ENCODE measurements at regions not wholly inside any gene's neighbourhood (a gene's known extent, or its start where the extent isn't known, plus 50 kb on each side); places are given as distances from the start of the nearest gene placed in this dataset.

- peak overlapping the region; percentile 3 for H3K27ac ChIP-seq (ENCODE audit: poor library complexity, severe bottlenecking)
- H3K9me3 ChIP-seq (ENCODE audit: severe bottlenecking) = no peaks in the 10 kb centered on the region
- no peaks in the 10 kb centered on the region for H3K36me3 ChIP-seq (ENCODE audit: low read depth)
- DNase-seq (ENCODE audit: low spot score) (no peak), ATAC-seq (ENCODE audit: low read depth) (no peak)
- no peak overlapping the region for H3K4me3 ChIP-seq (ENCODE audit: severe bottlenecking)
- peaks cover 22% of the 10 kb centered on the region for H3K4me1 ChIP-seq (ENCODE audit: insufficient read depth, poor library complexity, severe bottlenecking)
- TF ChIP-seq, protein P1, sequence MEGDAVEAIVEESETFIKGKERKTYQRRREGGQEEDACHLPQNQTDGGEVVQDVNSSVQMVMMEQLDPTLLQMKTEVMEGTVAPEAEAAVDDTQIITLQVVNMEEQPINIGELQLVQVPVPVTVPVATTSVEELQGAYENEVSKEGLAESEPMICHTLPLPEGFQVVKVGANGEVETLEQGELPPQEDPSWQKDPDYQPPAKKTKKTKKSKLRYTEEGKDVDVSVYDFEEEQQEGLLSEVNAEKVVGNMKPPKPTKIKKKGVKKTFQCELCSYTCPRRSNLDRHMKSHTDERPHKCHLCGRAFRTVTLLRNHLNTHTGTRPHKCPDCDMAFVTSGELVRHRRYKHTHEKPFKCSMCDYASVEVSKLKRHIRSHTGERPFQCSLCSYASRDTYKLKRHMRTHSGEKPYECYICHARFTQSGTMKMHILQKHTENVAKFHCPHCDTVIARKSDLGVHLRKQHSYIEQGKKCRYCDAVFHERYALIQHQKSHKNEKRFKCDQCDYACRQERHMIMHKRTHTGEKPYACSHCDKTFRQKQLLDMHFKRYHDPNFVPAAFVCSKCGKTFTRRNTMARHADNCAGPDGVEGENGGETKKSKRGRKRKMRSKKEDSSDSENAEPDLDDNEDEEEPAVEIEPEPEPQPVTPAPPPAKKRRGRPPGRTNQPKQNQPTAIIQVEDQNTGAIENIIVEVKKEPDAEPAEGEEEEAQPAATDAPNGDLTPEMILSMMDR (IDR thresholded peaks at IDR 0.05; ENCODE audit: poor library complexity, severe bottlenecking) = no peak
- no peaks in the 10 kb centered on the region for H3K27me3 ChIP-seq (ENCODE audit: insufficient read depth, poor library complexity, severe bottlenecking)
These were observed 247.5 kb upstream of the TUT7 start for GRCh38 chr9:86601697-86602096.

DNA sequence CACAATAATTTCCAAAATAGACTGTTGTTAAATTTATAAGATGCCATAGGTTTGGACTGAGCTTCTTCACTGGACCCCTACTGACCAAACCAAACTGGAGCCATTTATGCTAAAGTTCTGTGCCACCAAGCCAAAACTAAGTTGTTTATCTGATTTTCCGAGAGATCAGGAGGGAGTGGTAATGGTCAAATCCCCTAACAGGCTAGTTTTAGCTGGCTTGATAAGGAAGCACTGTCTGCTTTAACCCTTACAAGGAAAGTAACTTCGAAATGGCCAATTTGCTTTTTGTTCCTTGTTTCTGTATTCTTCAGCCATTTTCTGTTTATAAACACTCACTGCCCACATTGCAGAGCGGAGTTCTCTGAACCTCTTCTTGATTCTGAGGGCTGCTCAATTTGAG is 246.8 kb upstream of the TUT7 start:
- DNase-seq (ENCODE audit: low spot score) (no peak), ATAC-seq (ENCODE audit: low read depth) (no peak)
- Histone ChIP-seq H3K4me1 (ENCODE audit: insufficient read depth, poor library complexity, severe bottlenecking) (peaks cover 22% of the 10 kb centered on the region), H3K9me3 (ENCODE audit: severe bottlenecking) (no peaks in the 10 kb centered on the region), H3K27ac (ENCODE audit: poor library complexity, severe bottlenecking) (peak overlapping the region; percentile 6), H3K36me3 (ENCODE audit: low read depth) (no peaks in the 10 kb centered on the region), H3K4me3 (ENCODE audit: severe bottlenecking) (no peak overlapping the region), H3K27me3 (ENCODE audit: insufficient read depth, poor library complexity, severe bottlenecking) (no peaks in the 10 kb centered on the region)
- TF ChIP-seq, protein P1 (IDR thresholded peaks at IDR 0.05; ENCODE audit: poor library complexity, severe bottlenecking) = no peak

DNA sequence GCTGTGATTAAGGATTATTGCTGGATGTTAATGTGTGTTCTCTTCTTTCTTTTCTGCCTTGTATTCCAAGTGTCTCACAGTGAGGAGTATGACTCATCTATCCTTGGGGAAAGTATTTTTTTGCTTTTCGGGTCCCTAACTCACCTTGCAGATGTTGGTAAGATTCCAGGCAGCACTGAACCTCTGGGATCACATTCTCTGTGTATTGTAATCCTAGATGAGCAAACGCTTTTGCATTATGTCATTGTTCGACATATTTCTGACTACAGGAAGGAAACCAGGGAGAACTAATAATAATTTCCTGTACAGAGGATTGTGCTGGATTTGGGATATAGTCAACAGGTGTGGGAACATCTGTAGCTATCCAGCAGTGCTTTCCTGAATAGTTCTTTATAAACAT is 246.1 kb upstream of the TUT7 start:
- TF ChIP-seq, protein P1 (IDR thresholded peaks at IDR 0.05; ENCODE audit: poor library complexity, severe bottlenecking) = no peak
- Histone ChIP-seq H3K36me3 (ENCODE audit: low read depth) (no peaks in the 10 kb centered on the region), H3K4me1 (ENCODE audit: insufficient read depth, poor library complexity, severe bottlenecking) (peaks cover 22% of the 10 kb centered on the region), H3K9me3 (ENCODE audit: severe bottlenecking) (no peaks in the 10 kb centered on the region), H3K4me3 (ENCODE audit: severe bottlenecking) (no peak overlapping the region), H3K27ac (ENCODE audit: poor library complexity, severe bottlenecking) (peak overlapping the region; percentile 6), H3K27me3 (ENCODE audit: insufficient read depth, poor library complexity, severe bottlenecking) (no peaks in the 10 kb centered on the region)
- peak; percentile 88 for ATAC-seq (ENCODE audit: low read depth)
- DNase-seq (ENCODE audit: low spot score) = no peak

DNA sequence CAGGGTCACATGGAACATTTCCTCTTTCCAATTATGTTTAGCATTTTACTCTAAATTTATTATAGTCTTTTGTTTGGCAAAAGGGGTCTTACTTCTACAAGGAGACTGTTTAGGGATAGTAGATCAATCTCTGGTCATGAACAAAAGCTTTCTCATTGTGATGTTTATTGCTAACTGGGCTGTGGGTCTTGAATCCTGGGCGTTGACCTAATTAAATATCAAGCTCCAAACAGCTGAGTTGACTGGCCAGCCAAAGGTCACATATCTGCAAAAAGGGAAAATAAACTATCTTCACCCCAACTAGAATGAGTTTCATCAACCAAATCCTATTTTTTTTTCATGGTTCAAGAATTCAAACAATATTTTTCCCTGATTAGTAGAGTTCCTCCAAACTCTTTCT is 245.4 kb upstream of the TUT7 start:
- ATAC-seq (ENCODE audit: low read depth) (no peak), DNase-seq (ENCODE audit: low spot score) (no peak)
- H3K4me3 ChIP-seq (ENCODE audit: severe bottlenecking) = no peak overlapping the region
- TF ChIP-seq, protein P1 (IDR thresholded peaks at IDR 0.05; ENCODE audit: poor library complexity, severe bottlenecking) = no peak
- no peaks in the 10 kb centered on the region for H3K27me3 ChIP-seq (ENCODE audit: insufficient read depth, poor library complexity, severe bottlenecking)
- H3K4me1 ChIP-seq (ENCODE audit: insufficient read depth, poor library complexity, severe bottlenecking) = peaks cover 22% of the 10 kb centered on the region
- no peaks in the 10 kb centered on the region for H3K36me3 ChIP-seq (ENCODE audit: low read depth)
- H3K9me3 ChIP-seq (ENCODE audit: severe bottlenecking) = no peaks in the 10 kb centered on the region
- H3K27ac ChIP-seq (ENCODE audit: poor library complexity, severe bottlenecking) = peak overlapping the region; percentile 6

GRCh38 chr9:86598411-86599239 is 244.4 kb upstream of the TUT7 start:
- TF ChIP-seq, protein P1 (IDR thresholded peaks at IDR 0.05; ENCODE audit: poor library complexity, severe bottlenecking) = no peak
- Histone ChIP-seq H3K36me3 (ENCODE audit: low read depth) (no peaks in the 10 kb centered on the region), H3K4me3 (ENCODE audit: severe bottlenecking) (no peak overlapping the region), H3K4me1 (ENCODE audit: insufficient read depth, poor library complexity, severe bottlenecking) (peaks cover 22% of the 10 kb centered on the region), H3K27me3 (ENCODE audit: insufficient read depth, poor library complexity, severe bottlenecking) (no peaks in the 10 kb centered on the region), H3K27ac (ENCODE audit: poor library complexity, severe bottlenecking) (no peak overlapping the region), H3K9me3 (ENCODE audit: severe bottlenecking) (no peaks in the 10 kb centered on the region)
- DNase-seq (ENCODE audit: low spot score) (no peak), ATAC-seq (ENCODE audit: low read depth) (no peak)
